Lower lobe of right lung (tissue), 2 donors: ENCODE measurements at regions not wholly inside any gene's neighbourhood (a gene's known extent, or its start where the extent isn't known, plus 50 kb on each side); places are given as distances from the start of the nearest gene placed in this dataset.

Source experiments
- ATAC-seq, 2 donors: fragments of 200-7000 bp; cut with Tn5 transposase; one replicate each; pipeline ENCODE4 v1.9.1; 2020 to 2022; ENCODE audit warnings: mild to moderate bottlenecking in 2 of 2, moderate library complexity in 2 of 2
- DNase-seq: peaks from one replicate; pipeline ENCODE4 v3.0.0-alpha.2; 2020
- H3K27ac ChIP-seq: fragments of 200-600 bp; one replicate; pipeline ENCODE4 v1.8.0; 2022
- H3K27me3 ChIP-seq: fragments of 200-600 bp; one replicate; pipeline ENCODE4 v1.8.0; 2022; ENCODE audit warnings: low read depth
- H3K36me3 ChIP-seq: fragments of 200-600 bp; one replicate; pipeline ENCODE4 v1.8.0; 2022; ENCODE audit warnings: mild to moderate bottlenecking
- H3K4me1 ChIP-seq: fragments of 200-600 bp; one replicate; pipeline ENCODE4 v1.8.0; 2022
- H3K4me3 ChIP-seq: fragments of 200-600 bp; one replicate; pipeline ENCODE4 v1.8.0; 2022; ENCODE audit warnings: mild to moderate bottlenecking
- H3K9me3 ChIP-seq: fragments of 200-600 bp; one replicate; pipeline ENCODE4 v1.8.0; 2022
- intact Hi-C: fragments of 100-400 bp; cut with DNase I; formaldehyde crosslinking; loops from one replicate; pipeline ENCODE4 v1.11.0; 2022
- TF ChIP-seq, protein P1 (sequence below): fragments of 200-600 bp; IDR thresholded peaks from one replicate; pipeline ENCODE4 v1.8.0; 2022; ENCODE audit warnings: antibody characterized with exemption, mild to moderate bottlenecking
- donor health status: DM: no; HTN: yes; CAD: no; lungs with severe emphysema.

DNA sequence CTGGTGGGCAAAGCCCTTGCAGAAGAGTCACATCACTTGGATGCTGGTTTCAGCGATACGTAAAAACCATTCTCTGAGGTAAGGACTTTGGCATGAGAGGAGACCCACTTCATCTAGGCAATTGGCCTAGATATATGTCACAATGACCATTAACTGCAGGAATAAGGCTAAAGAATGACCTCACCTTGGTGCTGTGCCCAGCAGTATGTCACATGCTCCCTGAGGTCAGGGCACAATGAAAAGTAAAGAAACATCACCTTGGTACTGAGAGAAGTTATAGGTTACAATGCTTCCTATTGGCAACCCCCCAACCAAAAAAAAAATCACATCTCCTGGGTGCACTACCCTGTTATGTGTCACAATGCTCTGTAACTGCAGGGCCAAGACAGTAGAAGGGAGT lies 1008.8 kb upstream of the AMELY start:
- TF ChIP-seq, protein P1, sequence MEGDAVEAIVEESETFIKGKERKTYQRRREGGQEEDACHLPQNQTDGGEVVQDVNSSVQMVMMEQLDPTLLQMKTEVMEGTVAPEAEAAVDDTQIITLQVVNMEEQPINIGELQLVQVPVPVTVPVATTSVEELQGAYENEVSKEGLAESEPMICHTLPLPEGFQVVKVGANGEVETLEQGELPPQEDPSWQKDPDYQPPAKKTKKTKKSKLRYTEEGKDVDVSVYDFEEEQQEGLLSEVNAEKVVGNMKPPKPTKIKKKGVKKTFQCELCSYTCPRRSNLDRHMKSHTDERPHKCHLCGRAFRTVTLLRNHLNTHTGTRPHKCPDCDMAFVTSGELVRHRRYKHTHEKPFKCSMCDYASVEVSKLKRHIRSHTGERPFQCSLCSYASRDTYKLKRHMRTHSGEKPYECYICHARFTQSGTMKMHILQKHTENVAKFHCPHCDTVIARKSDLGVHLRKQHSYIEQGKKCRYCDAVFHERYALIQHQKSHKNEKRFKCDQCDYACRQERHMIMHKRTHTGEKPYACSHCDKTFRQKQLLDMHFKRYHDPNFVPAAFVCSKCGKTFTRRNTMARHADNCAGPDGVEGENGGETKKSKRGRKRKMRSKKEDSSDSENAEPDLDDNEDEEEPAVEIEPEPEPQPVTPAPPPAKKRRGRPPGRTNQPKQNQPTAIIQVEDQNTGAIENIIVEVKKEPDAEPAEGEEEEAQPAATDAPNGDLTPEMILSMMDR, result no peak
- intact Hi-C loops, result no loop called here
- no peaks in the 10 kb centered on the region for H3K9me3 ChIP-seq
- no peaks in the 10 kb centered on the region for H3K36me3 ChIP-seq
- ATAC-seq, result no peak
- H3K4me3 ChIP-seq, result no peak overlapping the region
- no peak for DNase-seq
- H3K27ac ChIP-seq, result no peak overlapping the region
- H3K27me3 ChIP-seq, result no peaks in the 10 kb centered on the region
- no peaks in the 10 kb centered on the region for H3K4me1 ChIP-seq

DNA sequence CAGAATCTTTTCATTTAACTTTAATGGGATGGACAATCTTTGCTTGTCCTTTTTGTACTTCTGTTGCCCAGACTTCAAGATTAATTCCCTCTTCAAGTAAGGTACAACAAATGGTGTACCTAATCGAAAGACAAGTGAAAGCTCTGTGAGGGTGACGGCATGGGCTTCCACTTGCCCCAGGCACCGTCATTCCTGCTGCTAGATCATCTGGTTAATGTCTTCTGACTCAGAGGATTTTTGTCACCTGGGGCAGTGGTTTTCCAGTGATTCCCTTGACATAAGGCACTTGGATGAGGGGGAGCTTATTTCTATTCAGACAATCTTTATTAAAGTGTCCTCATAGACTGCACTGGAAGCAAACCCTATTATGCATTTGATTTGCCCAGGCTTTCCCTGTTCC lies 977.0 kb upstream of the AMELY start:
- no peak overlapping the region for H3K4me3 ChIP-seq
- no peak overlapping the region for H3K27ac ChIP-seq
- H3K36me3 ChIP-seq, result no peaks in the 10 kb centered on the region
- no peaks in the 10 kb centered on the region for H3K27me3 ChIP-seq
- no peaks in the 10 kb centered on the region for H3K9me3 ChIP-seq
- TF ChIP-seq, protein P1, result no peak
- no peak for DNase-seq
- no peak for ATAC-seq
- H3K4me1 ChIP-seq, result no peaks in the 10 kb centered on the region
- intact Hi-C loops, result no loop called here

DNA sequence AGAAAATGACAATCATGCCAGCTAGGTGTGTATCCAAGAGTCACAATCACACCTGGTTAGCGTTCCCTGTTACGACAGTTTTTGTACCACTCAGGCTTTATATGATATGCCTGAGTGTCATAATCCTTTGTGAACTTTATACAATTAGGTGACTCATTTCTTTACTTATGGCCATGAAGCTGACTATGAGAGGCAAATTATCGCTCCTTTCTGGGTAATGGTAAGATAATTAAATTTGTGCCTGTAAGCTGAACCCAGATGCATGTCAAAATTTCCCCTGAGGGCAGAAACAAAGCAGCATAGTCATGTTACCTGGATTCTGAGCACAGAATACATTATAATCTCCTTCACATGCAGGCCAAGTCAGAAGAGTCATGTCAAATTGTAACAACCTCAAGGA lies 970.1 kb upstream of the AMELY start:
- no peak for ATAC-seq
- DNase-seq, result no peak
- no peak overlapping the region for H3K4me3 ChIP-seq
- H3K4me1 ChIP-seq, result no peaks in the 10 kb centered on the region
- no peaks in the 10 kb centered on the region for H3K27me3 ChIP-seq
- no peak overlapping the region for H3K27ac ChIP-seq
- H3K9me3 ChIP-seq, result no peaks in the 10 kb centered on the region
- TF ChIP-seq, protein P1, result no peak
- no peaks in the 10 kb centered on the region for H3K36me3 ChIP-seq
- intact Hi-C loops, result no loop called here

DNA sequence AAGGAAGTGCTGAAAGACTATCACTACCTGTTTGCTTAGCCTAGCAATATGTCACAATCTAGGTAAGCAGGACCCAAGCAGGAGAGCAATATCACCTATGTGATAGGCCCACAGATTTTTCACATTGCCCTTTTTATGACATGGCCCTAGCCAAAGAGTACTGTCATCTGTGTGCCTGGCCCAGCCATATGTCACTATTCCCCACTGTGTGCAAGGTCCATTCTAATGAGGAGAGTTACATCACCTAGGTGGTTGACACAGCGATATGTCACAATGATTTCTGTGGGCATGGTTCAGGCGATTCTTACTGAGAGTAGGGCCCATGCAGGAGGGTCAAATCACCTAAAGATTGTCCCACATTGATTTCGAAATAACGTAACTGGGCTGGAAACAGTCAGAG lies 967.7 kb upstream of the AMELY start:
- intact Hi-C loops, result no loop called here
- DNase-seq (no peak), ATAC-seq (no peak)
- H3K27me3 ChIP-seq, result no peaks in the 10 kb centered on the region
- H3K4me3 ChIP-seq, result no peak overlapping the region
- TF ChIP-seq, protein P1, result no peak
- H3K27ac ChIP-seq, result no peak overlapping the region
- no peaks in the 10 kb centered on the region for H3K9me3 ChIP-seq
- H3K4me1 ChIP-seq, result no peaks in the 10 kb centered on the region
- H3K36me3 ChIP-seq, result no peaks in the 10 kb centered on the region

DNA sequence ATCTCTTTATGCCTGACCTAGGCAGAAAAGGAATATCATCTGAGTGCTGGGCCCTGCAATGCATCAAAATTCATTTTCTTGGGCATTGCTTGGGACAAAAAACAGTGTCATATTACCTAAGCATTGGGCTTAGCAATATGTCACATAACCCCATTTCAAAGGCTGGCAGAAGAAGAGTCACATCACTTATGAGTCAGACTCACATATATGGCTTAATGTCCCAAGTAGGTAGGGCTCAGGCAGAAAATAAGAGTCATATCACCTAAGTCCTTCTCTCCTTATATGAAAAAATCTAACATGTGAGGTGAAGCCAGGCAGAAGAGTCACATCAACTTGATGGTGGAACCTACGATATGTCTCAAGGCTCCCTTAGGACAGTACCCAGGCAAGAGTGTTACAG lies 967.2 kb upstream of the AMELY start:
- no peaks in the 10 kb centered on the region for H3K9me3 ChIP-seq
- TF ChIP-seq, protein P1, result no peak

DNA sequence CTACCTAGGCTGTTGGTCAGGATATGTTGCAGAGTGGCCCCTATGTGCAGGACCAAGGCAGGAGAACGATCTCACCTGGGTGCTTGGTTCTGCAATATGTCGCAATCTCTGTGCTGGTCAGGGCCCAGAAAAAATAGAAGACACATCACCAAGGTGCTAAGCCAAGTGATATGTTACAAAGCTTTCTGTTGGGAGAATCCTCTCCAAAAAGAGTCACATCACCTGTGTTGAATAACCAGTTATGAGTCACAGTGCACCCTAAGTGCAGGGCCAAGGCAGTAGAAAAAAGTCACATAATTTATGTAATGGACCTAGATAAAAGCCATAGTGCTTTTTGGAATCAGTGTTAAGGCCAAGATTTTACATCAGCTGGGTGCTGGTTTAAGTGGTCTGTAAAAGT lies 965.9 kb upstream of the AMELY start:
- Histone ChIP-seq H3K4me3 (no peak overlapping the region), H3K4me1 (no peaks in the 10 kb centered on the region), H3K27me3 (no peaks in the 10 kb centered on the region), H3K9me3 (no peaks in the 10 kb centered on the region), H3K36me3 (no peaks in the 10 kb centered on the region), H3K27ac (no peak overlapping the region)
- TF ChIP-seq, protein P1, result no peak
- intact Hi-C loops, result no loop called here
- DNase-seq, result no peak
- no peak for ATAC-seq

More for the DNA sequence above, 967.2 kb upstream of the AMELY start:
- Histone ChIP-seq H3K36me3 (no peaks in the 10 kb centered on the region), H3K27ac (no peak overlapping the region), H3K4me1 (no peaks in the 10 kb centered on the region), H3K4me3 (no peak overlapping the region), H3K27me3 (no peaks in the 10 kb centered on the region)
- ATAC-seq (no peak), DNase-seq (no peak)
- intact Hi-C loops, result no loop called here
